GM21619 (cell line): ENCODE measurements at regions not wholly inside any gene's neighbourhood (a gene's known extent, or its start where the extent isn't known, plus 50 kb on each side); places are given as distances from the start of the nearest gene placed in this dataset.

Source experiments
- ATAC-seq: cut with Tn5 transposase; IDR thresholded peaks from one replicate; pipeline ENCODE4 v1.9.1; 2021; ENCODE audit not compliant: unreplicated experiment

DNA sequence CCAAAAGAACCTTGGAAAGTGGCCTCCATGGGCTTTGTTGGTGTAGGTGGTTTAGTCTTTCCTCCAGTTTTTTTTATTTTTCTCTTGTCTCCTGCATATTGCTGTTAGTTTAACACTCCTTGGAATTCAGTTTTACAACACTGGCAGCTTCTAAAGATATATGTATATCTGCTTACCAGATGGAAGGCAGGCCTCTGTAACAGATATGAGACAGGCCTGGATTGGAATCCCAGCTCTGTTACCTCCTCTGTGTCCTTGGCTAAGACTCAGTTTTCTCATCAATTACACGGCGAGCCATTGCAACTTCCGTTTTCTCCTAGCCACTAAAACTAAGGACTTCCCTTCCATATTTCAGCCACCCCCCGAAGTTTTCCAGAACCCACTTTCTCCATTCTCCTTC, 133.4 kb upstream of the SMAD1 start:
- ATAC-seq = no peak

DNA sequence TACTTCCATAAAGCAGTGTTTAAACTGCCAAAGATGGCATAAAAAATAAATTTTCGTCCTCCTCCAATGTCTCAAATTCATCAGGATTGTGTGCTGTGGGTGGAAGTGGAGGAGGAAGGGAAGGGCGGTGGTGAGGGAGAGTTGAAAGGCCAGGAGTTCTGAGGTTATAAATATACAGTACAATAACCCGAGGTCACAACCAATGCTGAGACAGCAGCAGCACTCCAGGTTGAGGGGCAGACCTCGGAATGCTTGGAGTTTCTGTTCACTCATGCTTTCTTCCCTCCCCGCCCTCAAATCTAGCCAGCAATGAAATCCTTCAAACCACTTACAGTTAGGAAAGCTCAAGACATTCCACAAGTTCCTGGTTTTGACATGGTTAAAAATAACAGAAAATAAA, 134.0 kb upstream of the SMAD1 start:
- ATAC-seq = no peak

DNA sequence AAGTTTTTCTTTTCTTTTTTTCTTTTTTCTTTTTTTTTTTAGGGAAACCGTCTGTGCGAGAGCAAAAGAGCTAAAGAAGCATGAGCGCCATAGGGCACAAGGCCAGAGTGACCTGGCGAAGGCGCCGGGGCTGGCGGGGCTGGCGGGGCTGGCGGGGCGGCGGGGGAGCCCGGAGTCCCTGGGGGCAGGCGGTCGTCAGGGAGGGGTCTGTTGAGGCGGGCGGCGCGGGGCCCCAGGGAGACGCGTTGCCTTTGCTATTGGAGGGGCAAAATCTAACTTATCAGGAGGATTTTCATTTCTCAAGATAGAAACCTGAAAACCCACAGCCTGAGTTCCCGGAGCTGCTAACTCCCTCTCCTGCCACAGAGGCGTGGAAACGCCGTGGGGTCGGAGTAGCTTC, 135.6 kb upstream of the SMAD1 start:
- ATAC-seq = no peak

DNA sequence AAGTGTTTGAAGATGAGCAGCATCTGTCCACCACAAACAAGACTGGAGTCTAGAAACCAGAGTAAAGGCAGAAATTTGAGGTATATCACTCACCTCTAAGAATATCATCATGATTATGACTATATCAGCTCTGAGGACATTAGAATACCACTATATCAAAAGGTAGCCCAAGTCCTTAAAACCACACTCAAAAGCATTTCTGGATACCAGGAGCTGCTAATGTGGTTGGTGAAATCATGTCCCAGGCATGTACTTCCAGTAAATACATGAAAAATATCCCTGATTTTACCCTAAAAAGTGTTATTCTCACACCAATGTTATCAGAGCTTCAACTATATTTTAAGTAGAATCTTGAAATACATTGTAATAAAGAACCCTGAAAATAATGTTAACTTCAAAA, 136.3 kb upstream of the SMAD1 start:
- no peak for ATAC-seq

DNA sequence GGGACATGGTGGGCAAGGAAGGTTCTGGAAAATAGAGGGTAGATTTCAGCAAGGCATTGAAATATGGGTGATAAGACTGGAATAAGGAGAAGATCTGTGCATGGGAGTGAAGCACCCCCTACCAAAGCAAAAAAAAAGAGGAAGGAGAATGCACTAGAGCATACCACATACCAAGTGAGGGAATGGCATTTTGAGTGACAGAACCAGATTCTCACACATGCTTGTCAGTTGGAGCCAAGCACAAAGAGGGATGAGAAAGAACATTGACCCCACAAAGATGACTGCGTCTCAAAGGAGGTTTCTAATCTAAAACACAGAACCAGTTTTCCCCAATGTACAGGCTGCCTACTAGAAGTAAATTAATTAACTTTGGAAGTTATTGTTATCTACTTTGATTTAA, 140.3 kb upstream of the SMAD1 start:
- ATAC-seq = no peak

DNA sequence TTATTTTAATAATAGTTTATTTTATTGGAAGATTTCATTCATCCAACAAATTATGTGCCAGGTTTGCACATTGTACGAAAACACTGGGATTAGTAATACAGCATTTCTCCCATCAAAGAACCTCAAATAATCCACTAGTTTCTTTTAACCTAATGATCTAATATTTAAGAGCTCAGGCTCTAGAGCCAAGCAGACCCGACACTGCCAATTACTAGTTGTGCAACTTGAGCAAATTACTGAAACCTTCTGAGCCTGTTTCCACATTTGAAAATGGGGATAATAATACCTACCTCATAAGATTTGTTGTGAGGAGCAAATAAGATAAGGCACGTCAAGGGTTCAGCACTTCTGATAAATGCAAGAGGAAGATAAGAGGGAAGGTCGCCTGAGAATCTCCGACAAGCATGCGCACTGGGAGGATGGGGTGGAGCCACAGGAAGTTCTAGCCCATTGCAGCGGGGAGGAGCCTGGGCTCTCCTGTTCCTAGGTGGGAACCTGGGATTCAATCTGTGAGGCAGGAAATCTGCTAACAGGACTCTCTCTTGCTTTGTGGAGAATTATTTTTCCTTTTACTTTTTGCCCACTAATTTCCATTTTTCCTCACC, 141.5 kb upstream of the SMAD1 start:
- ATAC-seq = no peak

DNA sequence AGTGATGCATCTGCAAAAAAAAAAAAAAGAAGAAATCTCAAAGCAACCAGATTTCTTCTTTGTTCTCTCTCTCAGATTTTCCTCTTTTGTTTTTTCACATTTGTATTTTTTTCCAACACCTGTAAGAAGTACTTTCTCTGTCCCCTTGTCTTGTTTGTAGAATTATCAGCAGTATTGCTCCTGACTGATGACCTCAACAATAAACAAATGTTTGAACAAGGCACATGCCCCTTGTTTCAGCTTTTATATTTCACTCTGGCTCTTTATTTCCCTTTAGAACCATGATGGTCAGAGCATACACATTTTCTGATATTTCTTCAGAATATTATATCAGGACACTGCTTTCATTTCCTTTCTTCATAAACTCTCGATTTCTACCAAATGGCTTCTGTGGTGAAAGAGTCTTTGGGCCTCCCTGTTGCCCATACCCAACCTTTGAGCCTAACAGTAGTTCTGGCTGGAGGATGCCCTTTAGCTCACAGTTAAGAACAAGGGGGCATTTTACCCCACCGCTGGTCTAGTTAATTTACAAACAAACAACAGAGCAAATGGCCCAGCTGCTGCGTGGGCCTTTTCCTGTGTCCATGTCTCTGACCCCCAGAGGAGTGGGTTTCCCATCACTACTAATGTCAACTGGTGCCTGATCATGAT, 142.5 kb upstream of the SMAD1 start:
- ATAC-seq = no peak

DNA sequence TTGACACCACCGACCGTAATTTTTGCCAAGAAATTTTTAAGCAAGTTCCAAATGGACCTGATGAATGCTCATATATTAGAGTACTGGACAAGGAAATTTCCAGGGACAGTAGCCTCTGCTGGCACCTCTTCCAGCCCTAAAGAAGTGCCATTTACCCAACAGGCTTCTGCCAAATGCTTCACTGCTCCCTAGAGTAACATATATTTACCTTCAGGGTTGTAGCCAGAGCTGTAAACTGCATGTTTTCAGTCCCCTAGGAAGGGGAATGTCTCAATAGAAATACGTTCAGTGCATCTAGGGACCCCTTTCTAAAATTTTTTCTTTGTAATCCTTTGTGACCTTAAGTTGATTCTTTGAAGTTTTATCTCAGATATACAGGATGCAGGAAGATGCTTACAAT, 143.1 kb upstream of the SMAD1 start:
- ATAC-seq = no peak

DNA sequence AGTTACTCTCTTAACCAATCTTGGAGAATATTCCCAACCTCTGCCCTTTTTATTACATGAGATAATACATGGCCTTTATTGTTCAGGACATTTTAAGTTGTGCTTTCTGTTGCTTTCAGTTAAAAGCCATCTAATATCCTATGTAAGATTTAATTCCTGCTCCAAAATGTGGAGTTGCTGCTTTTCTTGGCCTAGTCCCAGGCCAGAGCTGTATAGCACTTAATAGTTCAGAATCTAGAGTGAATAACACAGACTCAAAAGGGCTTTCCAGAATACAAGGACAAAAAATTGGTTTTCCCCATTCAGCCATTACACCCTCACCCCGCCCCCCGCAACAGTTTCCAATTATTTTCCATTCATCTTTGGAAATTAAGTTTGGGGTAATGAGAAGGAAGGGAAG, 144.3 kb upstream of the SMAD1 start:
- ATAC-seq = no peak

DNA sequence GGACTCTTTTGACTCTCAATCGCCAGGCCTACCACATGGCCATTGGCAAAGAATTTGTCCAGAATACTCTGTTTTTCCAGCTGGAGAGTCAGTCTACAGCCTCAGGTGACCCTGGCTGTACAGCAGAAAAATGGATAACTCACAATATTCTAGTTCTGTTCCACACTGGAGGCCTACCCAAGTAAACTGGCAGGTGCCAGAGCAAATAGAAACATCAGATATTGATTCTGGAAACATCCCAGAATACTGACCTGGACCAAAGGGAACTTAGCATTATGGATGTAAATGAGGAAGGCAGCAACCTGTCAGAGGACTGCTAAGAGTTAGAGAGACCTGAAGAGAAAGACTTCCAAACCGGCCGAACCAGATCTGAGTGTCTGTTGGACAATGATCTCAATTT, 147.9 kb upstream of the SMAD1 start:
- no peak for ATAC-seq

DNA sequence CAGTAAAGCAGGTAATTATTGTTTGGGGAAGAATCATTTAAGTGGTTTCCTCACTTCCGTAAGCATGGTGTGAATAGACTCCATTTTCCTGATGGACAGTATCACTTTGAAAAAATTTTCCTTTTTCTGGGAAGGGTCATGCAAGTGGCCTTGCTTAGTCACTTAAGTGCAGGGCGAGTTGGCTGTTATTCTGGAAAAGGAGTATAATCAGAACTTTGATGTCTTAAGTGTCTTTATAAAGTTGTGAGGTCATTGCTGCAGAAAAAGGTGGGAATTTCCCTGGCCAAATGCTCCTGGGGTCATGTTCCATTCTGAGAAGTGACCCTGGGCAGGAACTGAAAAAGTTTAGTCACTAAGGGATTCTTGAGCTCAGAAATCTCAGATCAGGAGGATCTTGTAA, 146.1 kb upstream of the OTUD4 start:
- ATAC-seq = no peak

DNA sequence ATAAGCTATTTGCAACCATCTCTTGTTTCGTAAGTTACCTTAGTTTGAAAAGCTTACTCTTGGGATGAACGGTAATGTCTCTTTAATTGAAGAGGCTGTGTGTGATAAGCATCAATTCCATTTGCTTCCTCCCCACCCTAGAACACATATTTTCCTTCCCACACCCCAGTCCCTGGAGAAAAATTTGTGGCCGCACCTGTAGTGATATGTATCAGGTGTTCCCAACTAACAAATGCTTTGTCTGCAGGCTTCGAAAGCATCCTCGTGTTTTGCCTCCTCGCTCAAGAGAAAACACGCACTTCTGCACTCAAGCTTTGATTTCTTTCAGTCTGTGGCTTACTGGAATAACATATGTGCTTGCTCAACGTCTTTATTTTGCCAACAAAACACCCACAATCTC, 143.8 kb upstream of the OTUD4 start:
- ATAC-seq = no peak

DNA sequence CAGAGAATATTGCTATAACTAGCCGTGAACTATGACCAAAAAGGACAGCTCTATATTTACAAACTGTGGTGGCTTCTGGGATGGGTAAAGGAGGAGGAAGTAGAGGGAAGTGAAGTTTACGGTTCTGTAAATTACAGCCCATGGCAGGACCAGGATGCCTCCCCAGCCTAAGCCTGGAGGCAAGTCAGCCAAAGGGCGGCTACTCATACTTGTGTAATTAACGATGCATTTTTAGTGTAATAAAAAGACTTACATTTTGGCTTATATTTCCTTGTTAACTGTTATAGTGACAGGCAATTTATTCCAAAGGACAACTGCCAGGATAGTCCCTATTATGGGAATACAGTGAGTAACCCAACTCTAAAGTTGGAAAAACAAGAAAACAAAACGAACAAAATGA, 139.9 kb upstream of the OTUD4 start:
- ATAC-seq = no peak

DNA sequence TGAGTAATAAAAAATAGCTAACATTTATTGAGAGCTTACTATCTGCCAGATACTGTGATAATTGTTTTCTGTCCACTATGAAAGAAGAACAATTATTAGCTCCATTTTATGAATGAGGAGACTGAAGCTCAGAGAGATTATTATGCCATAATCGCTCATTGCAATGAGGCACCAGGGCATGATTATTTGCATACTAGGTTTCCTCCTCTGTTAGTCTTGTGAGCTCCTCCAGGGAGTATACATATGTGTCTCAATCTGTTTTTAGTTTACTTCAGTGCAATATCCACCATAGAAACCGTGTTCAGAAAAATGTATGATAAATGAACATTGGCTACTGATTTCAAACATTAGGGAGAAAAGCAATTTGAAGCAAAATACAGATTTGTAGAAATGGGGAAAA, 139.4 kb upstream of the OTUD4 start:
- no peak for ATAC-seq

DNA sequence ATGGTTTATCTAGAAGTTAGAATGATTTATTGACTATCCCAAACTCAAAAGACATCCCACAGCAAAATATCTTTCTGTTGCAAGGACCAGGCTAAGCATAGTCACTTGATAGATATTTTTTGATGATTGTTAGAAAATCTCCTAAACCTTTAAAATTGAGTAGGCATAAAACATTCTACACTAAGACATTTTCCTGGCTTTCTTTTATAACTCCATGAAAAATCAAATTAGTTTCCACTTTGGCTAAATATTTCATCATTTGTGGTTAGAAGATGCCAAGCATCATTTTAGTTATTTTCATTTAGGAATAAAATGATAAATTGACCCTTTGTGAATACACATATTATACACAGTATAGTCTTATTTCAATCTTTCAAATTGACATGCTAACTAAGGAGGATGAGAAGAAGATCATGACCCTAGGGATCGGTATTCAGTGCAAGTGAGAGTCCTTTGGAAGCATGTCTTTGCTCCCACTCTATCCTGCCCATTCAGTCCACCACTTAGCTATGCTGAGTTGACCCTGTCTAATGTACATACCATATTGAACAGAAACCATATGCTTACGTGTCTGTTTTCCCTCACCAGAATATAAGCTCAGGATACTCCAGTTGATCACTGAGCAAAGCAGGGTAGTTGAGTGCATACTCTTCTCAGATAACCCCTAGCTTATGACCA, 136.6 kb upstream of the OTUD4 start:
- ATAC-seq = no peak

DNA sequence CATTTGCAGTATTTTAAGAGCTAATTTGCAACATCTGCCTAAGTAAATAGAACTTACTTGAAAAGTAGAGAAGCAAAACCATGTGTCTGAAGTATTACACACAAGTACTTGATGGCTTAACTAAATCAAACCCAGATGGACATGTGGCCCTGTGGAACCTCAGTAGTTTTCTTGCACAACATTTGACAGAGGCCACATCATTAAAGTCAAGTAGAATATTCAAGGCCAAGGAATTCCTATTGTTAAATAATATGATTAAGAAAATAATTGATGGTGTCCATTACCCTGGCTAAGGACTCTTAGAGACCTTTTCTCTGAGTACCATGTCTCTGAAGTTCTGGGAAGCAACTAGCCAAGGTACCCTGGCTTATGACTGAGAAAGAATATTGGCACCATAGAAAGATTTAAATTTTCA, 135.4 kb upstream of the OTUD4 start:
- no peak for ATAC-seq

DNA sequence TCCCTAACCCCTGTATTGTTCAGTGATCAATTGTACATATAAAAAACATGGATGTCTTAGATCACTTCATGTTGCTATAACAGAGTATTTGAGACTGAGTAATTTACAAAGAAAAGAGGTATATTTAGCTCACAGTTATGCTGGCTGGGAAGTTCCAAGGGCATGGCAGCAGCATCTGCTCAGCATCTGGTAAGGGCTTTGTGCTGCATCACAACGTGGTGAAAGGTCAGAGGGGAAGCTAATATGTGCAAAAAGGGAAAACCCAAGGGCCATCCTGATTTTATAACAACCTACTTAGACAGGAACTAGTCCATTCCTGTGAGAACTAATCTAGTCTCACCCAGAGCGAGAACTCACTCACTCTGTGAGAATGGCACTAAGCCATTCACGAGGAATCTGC, 128.2 kb upstream of the OTUD4 start:
- ATAC-seq = no peak

DNA sequence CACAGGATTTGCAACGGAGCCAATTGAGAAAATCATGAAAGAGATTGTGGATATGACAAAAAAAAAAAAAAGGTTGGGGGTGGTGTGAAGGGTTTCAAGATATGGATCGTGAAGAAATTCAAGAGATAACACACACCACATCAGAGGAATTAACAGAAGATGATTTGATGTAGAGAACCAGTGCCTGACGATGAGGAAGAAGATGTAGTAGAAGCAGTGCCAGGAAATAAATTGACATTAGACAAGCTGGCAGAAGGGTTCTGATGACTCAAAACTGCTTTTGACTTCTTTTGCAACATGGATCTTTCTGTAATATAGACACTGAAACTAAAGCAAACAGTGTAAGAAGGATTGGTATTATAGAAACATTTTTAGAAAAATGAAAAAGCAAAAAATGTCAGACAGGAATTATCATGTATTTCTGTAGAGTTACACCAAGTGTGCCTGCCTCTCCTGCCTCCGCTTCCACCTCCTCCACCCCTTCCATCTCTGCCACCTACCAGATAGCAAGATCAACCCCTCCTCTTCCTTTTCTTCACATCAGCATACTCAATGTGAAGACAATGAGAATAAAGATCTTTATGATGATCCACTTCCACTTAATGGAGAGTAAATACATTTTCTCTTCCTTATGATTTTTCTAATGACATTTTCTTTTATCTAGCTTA, 127.5 kb upstream of the OTUD4 start:
- ATAC-seq = no peak

DNA sequence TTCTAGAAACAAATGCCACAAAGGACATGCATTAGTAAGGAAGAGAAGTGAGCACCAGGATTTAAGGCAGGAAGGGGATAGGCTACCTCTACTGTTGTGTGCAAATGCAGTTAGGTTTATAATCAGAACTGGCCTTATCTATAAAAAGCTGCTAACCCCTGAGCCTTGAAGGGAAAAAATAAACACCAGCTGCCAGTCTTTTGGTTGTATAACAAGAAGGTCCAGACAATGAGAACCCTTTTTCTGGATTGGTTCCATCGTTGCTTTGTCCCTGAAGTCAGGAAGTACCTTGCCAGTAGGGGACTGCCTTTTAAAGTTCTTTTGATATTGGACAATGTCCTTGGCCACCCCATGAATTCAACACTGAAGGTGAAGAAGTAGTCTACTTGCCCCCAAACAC, 126.7 kb upstream of the OTUD4 start:
- ATAC-seq = no peak

DNA sequence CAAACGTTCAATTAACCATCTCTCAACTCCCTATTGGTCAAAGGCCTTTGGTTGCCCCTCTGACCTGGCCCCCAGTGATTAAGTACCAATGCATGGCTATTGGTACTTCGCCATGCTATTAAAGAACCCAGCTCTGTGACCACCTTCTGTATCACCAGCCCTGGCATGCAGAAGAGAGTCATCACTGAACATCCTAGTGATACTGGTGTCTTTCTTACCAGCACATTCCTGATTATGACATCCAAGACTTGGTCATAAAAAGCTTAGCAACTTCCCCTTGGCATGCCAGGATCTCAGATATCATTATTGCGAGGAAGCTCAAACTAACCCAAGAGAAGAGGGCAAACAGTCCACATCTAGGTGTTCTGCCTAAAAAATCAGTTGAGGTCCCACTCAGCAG, 122.3 kb upstream of the OTUD4 start:
- ATAC-seq = no peak

DNA sequence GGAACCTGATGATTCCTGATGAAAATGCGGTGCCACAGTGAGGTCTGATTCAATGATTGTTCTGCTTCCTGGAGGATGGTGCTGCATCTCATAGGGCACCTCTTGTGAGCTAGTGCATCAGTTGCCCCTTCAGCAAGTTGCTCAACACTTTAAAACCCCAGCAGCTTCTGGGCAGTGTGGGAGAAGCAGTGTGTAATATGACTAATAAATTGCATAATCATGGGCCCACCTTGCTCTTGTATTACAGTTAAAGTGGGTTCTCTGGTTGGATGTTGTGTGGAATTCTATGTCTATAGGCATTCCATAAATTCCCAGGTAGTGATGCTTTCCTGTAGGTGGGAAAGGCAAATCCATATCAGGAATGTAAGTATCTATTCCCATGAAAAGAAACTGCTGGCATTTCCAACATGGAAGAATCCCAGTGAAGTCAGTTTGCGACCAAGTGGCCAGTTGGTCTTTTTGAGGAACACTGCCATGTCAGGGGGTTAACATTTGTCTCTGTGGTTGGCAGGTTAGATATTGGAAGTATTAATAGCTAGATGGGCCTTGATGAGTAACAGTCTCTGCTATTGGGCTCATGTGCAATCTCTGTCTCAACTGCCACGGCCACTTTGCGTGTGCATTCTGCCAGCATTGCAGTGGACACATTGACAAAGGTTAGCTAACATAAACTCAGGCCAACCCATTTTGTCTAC, 121.1 kb upstream of the OTUD4 start:
- ATAC-seq = no peak
